ENCODE measurements at regions not wholly inside any gene's neighbourhood (a gene's known extent, or its start where the extent isn't known, plus 50 kb on each side); places are given as distances from the start of the nearest gene placed in this dataset.

DNA sequence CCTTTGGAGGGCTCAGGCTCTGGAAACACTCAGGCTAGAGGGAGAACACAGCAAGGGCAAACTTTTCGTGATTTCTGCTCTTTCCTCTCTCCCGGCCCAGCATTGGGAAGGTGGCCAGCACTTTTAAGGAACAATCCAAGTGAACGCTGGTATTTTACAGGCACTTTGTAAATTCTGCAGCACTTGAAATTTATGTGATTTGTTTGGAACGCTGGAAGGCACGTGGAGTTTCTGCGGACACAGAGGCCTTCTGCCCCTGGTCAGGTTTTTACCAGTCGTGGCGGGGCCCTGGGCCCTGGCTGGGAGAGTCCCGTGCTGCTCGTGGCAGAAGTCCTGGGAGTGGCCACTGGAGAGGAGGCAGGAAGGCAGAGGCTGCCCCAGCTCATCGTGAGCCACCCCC, 188.6 kb downstream of the ENGASE start:
- no peak for FAIRE-seq

DNA sequence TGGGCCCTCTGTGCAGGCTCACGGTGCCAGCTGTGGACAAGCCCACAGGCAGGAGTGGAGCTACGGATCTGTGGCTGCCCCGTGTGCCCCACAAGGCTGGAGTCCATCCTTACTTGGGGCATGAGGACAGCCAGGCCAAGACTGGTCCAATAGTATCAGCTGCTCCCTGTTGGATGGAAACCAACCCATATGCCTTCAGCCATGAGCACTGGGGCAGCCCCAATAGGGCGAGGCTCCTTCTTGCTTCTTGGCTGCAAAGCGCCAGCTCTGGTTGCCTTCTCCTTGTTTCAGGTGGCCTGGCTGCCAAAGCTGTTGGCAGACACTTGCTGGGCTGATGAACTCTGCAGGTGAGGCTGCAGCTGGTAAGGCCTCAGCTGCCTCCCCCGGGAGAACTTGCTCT, 188.0 kb downstream of the ENGASE start:
- no peak for FAIRE-seq

DNA sequence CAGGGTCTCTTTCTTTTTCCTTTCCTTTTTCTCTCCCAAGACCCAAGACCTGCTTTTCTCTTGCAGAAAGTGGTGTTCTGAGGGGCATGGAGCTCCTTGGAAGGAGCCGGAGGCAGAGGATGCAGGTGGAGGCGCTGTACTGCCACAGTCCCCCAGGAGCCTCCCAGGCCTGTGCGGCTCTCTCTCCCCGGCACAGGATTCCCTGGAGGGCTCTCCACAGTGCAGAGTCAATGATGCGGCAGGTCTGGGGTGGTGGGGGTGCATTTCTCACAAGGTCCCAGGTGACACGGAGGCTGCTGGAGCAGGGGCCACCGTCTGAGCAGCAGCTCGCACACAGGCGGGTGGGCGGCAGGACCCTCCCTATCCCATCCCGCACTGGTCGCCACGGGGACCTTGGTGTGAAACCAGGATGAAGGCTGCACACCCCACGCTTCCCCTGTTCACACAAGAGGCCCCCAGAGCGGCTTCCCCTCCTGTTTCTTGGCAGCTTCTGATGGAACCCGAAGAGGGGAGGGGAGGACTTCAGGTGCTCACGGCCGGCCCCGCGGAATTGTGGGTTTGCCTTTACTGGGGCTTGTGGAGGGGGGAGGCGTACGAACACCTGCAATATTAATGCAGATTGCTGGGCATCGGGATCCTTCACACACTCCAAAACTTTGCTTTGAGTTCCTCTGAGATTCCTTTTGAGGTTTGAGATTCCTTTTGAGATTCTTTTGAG, 186.9 kb downstream of the ENGASE start:
- no peak for FAIRE-seq

DNA sequence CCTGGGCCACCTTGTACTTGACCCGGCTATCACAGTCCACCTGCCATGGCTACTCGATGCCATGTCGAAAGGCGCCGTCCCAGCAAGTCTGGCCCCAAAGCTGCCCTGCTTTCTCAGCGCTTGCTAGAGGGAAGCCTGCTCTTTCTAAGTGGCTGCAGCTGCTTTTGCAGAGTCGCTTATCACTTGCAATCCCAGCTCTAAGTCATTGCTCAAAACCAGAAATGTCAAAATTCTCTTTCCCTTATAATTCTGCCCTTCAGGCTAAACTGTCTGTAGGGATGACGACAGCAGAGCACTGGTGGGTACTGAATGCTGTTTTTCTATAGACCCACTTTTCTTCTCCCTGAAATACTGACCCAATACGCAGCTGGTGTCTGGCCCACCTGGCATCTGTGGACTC, 184.2 kb downstream of the ENGASE start:
- FAIRE-seq: no peak

DNA sequence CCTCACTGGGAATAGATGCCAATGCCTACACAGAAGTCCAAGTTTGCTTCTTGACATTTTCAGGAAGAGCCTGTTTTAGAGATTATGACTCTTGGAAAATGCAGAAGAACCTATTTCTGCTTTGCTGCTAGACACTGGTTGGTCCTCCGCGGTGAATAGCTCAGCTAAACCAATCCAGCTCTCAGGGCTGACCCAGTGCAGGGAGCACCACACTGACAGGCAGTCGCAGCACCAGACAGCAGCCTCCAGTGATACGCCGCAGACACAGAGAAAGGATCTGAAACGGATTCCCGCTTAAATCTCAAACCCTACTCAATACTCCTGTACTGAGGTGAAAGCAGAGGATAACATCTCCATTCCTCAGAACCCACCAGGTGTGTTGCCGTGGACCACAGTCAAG, 183.4 kb downstream of the ENGASE start:
- no peak for FAIRE-seq

DNA sequence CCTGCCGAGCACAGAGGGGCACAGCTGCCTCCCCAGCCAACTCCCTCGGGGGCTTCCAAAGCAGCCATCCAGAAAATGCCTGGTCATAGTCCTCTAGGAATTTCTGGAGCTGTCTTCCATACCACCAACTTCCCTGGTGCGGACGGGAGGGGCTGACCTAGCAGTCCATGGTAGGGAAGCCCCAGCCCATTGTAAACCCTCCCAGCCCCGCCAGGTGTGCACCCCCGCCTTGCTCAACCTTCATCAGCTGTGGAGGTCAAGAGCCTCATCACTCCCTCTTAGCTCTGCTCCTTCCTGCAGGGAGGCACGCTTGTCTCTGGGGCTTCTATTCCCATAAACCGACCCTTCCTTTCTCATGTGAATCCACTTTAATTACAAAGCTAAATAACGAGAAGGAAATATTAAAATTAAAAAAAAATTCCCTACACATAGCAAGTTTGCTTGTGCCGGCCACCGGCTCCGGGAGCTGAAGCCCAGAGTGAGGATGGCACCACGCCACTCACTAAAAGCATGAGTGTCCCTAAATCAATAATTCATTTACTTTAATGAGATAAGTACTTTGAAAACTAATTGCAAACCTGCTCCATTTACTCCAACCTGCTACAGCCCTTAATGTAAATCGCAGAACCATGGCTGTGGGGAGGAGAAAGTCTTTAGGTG, 181.4 kb downstream of the ENGASE start:
- FAIRE-seq: no peak

DNA sequence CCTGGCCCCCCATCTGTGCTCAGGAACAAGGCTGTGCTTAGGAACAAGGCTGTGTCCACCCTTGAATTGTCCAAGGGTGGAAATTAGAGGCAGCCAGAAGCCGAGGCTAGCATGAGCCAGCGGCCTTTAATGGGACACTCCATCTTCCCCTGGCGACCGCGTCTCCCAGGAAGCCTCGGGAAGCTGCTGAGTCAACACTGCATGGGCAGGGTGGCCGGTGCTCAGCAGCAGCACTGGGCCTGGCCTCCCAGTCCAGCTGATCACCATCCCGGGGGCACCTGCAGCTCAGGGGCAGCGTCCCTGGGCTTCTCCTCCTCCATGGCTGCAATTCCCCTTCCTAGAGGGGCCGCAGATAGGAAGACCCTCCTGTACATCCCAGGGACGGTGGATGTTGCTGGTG, 180.8 kb downstream of the ENGASE start:
- FAIRE-seq: no peak

DNA sequence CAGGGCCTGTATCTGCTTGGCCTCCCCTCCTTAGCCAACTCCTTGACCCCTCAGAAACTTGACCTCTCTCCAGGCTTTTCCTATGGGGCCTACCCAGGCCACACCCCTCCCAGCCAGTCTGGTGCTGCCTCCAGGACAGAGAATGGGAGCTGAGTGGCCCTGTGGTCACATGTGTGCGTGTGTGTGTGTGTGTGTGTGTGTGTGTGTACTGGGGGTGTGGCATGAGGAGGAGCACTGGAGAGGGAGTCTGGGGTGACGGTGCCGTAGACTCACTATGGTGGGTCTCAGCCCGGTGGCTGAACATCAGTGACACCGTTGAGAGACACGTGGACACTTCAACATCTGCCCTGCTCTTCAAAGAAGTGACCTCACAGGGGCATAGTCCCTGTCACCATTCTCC, 180.4 kb downstream of the ENGASE start:
- no peak for FAIRE-seq

DNA sequence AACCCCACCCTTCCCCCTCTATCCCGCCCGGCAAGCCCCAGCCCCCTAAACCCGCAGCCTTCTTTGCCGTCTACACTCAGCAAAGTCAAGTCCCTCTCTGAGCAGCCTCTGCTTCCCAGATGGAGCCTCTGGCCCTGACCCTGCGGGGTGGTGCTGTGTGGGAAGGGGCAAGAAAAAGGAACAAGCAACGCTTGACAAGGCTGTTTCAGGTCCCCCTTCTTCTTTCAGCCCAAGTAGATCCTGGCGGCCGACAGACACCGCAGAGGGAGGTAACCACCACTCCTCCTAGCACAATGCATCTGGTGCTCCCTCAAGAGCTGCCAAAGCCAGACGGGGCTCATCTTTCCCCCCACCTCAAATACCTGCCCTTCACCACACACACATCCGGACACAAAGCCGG, 178.3 kb downstream of the ENGASE start:
- no peak for FAIRE-seq

DNA sequence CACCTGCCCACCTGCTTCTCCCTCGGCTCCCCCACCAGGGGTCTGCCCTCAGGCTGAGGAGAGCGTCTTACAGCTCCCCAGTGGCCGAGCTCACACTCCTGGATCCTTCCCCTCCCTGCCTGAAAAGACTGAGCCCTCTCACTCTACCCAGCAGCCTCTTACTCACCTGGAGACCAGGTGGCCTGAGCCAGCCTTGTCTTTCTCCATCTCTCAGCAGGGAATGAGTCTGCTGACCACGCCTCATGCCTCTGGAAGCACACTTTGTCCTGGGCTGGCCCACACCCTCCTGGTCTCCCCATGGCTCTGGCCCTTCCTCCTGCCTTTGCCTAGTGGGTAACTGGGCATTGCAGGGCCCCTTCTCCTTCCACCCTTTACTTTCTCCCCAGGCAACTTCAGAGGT, 177.2 kb downstream of the ENGASE start:
- no peak for FAIRE-seq

DNA sequence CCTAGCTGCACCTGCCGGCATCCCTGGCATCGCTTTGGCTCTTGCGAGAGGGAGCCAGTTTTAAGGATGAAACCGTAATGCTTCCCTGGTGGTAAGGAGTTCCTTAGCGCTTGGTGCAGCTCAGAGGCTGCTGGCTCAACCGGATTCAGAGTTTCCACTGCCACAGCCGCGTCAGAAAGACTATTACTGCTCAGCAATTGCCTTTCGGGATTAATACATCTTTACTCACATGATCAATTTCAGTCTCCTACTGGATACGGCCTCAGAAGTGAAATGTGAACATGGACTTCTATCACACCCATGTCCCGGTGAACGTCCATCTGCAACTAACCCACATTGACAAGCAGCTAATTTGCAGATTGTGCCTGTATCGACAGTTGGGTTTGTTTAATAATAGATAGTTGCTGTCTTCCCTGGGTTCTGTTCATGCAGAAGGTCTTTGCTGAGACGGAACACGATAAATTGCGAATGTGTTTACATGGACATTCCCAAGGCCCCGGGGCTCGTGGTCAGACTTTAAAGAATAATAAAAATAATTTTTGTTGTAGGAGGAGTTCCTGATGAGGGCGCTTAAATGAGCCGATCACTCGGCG, 175.4 kb downstream of the ENGASE start:
- no peak for FAIRE-seq

DNA sequence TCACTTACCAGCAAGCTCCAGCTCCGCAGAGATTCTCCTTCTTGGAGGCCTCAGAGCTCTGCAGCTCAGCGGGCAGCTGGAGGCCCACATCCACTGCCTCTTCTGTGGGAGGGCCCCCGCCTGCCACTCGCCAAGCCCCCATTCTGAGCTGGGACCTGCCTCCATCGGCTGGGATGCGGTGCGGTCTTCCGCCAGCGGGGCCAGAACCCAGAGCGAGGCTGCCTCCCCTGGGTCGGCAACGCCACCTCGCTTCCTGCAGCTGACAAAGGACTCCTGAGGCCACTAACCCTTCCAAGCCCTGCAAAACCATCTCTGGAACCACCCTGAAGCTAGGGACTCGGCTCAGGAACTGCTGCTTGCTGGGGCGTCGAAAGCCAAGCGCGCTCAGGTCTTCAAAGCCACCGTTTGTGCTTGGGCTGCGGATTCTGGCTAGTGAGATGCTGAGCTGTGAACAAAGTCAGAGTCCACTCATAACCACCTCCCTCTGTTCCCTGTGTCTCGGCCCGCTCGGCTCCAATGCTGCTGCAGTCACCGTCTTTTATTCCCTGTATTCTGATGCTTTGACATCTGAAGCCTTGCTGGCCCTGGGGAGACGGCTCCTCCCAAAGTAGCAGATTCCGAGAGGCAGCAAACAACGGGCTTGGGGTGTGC, 174.3 kb downstream of the ENGASE start:
- no peak for FAIRE-seq

DNA sequence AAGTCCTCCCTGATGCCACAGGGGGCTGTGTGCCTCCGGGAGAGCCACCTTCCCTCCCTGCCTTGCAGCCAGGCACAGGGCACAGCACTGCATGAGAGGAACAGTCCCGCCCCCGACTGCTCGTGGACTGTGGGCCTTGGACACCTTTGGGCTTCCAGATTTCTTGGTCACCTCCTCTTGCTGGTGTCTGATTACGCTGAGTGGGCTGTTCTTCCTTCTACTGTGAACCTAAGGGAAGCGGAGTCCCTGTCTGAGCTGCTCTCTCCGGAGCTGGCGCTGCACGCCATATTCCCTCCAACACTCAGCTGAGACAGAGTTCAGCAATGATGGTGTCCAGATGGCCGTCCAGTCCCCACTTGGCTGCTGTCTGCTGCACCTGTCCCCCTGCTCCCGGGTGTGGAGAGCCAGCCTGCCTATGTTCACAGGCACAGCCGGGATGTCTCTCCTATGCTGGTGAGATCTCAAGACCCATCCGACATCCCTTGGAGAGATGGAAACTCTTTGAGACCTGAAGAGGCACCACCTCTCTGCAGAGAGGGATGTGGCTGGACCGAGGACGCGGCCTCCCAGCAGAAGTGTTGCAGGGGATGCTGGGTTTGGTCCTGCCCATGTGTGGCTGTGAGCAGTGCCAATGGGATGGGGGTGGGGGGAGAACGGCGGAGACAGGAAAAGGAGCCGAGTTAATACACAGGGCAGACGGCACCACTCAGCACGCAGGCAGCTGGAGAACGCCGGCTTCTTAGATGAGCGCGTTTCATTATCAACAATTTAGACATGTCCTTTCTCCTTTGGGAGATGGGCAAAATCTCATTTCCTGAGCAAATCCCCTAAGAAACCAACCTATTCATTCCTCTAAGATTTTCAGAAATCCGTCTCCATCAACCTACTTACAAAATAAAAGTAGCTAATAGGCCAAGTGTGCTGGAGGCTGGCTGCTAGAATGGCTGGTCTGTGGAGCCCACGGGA, 171.9 kb downstream of the ENGASE start:
- no peak for FAIRE-seq

DNA sequence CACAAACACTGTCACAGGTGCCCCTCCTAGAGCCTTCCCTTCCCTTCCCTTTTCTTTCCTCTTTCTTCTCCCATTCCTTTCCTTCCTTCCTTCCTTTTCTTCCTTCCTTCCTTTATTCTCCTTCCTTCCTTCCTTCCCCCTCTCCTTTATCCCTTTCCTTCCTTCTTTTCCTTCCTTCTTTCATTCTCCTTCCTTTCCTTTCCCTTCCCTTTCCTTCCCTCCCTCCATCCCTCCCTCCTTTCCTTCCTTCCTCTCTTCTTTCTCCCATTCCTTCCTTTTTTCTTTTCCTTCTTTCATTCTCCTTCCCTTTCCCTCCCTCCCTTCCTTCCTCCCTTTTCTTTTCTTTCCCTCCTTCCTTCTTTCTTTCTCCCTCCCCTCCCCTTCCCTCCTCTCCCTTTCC, 170.0 kb downstream of the ENGASE start:
- FAIRE-seq: no peak

DNA sequence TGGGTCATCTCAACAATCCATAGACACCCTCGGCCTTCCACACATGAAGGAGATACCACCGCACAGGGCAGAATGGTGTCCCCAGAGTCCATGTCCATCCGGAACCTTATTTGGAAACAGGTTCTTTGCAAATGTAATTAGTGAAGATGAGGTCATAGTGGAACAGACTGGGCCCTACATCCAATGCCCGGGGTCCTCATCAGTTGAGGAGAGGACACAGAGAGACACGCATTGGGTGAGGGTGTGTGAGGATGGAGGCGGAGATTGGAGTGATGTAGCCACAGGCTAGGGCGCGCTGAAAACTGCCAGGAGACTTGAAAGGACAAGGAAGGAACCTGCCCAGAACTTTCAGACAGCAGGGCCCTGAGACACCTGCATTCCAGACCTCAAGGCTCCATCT, 169.4 kb downstream of the ENGASE start:
- FAIRE-seq: no peak

DNA sequence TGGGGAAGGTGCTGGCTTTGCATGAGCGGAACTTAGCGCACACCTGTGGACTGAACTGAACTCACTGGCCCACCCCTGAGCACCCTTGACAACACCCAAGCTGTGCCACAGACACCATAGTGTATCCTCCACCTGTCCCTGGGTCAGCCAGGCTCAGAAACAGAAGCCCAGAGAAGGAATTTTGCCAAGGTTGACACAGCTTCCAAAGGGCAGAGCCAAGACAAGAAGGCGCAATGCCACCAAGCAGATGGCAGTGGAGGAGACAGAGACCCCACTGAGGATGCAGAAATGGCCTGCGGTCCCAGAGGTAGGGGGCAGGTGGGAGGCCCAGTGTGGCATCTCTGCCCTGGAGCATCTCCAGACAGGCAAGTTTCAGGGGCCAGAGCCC, 169.0 kb downstream of the ENGASE start:
- FAIRE-seq: no peak

DNA sequence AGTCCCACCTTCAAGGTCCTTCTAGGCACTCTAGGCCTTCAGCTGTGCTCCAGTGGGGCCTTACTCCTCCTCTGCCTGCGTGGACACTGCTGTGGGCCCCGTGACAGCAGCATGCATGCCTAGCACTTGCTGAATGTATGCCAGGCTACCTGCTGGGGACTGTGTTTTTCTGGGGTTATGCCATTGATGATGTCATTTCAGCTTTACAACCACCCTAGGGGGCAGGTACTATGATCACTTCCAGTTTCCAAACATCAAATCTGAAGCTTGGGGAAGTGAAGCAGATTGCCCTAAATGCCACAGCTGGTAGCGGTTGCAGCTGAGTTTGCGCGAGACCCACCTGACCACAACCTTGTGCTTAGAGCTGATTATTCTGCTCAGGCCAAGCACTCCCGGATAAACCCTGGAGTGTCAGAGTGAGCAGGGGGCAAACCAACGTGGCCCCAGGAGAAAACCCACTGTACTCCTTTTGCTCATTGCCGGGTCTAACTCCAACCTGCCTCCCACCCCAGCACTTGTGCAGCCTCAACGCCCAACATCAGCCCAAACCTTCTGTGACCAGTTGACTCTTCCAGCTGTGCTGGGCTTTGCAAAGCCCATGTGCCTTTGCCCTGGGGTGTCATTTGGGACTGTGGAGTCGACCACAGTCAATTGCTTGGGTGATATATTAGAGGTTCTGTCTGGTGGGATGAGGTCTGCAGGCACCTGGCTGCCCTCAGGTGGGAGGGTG, 168.4 kb downstream of the ENGASE start:
- no peak for FAIRE-seq

DNA sequence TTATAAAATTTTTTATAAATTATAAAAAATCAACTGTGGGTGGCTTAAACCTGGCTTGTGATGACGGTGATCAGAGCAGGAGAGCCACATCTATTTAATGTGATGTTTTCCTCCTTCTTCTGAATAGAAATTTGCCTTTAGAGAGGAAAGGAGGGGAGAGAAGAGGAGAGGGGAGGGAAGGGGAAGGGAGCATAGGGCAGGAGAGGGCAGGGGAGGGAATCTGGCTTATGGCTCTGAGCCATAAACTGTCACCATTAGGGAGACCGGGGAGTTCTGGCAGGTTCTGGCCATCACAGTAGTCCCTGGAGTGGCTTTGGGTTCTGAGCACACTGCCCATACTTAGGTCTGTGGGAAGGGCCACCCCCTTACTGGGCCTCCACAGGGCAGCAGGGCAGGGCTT, 167.8 kb downstream of the ENGASE start:
- FAIRE-seq: no peak

DNA sequence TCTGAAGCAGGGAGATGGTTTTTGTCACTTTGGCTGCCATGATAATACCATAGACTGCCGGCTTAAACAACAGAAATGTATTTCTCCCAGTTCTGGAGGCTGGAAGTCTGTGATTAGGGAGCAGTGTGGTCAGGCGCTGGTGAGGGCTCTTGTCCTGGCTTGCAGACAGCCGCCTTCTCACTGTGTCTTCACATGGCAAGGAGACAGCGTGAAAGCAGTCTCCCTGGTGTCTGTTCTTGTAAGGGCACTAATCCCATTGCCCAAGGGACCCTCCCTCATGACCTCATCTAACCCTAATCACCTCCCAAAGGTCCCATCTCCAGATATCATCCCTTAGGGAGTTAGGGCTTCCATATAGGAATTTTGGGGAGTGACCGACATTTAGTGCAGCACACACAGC, 167.0 kb downstream of the ENGASE start:
- FAIRE-seq: no peak

DNA sequence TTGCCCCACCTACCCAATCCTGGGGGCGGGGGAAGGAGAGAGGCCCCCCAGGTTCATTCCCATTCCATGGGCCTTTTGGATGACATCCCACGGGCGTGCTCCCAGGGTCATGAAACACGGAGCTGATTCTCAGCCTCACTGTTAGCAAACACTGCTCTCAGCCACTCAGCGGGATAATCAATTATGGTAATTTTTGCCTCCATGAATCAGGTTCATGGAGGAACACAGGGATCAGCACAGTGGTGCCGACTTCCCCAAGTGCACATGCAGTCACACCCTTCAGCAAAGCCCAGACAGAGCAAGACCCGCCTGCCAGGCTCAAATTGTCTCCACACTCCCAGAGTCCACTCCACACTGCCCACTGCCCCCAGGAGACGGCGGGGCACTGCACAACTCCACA, 164.6 kb downstream of the ENGASE start:
- no peak for FAIRE-seq

DNA sequence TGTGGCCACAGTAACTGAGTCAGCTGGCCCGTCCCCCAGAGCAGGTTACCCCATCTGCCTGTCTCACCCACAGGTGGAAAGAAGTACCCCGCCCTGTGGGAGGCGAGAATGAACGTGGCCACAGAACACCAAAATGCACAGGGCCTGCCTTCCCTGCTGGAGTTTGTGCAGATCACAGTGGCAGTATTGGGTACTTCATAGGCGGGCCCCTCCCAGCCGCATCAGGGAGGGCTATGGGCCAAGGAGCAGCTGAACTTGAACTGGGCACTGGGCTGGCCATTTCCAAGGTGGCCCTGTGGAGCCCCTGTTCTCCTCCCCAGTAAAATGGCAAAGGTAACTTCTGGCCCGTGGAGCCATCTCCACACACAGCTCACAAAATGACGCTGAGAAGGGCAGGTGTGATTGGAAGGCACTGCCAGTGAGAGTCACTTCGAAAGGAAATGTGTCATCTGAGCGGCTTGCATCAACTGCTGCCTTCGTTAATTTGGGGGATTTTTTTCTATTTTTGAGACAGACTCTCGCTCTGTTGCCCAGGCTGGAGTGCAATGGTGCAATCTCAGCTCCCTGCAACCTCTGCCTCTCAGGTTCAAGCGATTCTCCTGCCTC, 162.9 kb downstream of the ENGASE start:
- no peak for FAIRE-seq

DNA sequence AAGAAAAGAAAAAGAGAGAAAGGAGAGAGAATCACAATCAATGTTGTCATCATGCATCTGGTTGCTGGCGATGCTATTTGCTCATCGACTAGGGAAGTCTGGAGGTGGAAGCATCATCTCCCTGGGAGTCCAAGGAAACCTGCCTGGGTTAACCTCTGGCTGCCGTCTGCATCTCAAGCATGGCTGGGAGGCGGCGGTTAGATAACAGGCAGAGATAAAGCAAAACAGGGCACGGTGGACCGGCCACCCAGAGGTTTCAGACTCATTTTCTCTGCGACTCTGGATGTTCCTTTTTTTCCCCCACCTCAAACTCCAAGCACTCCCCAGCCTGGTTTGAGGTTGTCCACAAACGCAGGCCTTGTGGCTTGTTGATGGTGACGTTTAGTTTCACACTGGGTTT, 161.2 kb downstream of the ENGASE start:
- no peak for FAIRE-seq
